KBM-7 (cell line): ENCODE measurements at regions not wholly inside any gene's neighbourhood (a gene's known extent, or its start where the extent isn't known, plus 50 kb on each side); places are given as distances from the start of the nearest gene placed in this dataset.

Experiments used
- DNase-seq: peaks from one replicate; pipeline ENCODE4 v3.0.0-alpha.2; 2015
- in situ Hi-C: fragments of 300-500 bp; cut with MboI; formaldehyde crosslinking; loops from 2 replicates; pipeline ENCODE4 v1.14.3; 2020; ENCODE audit warnings: low sequenced_read_pairs, low pct_unique_long_range_greater_than_20kb, mixed read lengths

DNA sequence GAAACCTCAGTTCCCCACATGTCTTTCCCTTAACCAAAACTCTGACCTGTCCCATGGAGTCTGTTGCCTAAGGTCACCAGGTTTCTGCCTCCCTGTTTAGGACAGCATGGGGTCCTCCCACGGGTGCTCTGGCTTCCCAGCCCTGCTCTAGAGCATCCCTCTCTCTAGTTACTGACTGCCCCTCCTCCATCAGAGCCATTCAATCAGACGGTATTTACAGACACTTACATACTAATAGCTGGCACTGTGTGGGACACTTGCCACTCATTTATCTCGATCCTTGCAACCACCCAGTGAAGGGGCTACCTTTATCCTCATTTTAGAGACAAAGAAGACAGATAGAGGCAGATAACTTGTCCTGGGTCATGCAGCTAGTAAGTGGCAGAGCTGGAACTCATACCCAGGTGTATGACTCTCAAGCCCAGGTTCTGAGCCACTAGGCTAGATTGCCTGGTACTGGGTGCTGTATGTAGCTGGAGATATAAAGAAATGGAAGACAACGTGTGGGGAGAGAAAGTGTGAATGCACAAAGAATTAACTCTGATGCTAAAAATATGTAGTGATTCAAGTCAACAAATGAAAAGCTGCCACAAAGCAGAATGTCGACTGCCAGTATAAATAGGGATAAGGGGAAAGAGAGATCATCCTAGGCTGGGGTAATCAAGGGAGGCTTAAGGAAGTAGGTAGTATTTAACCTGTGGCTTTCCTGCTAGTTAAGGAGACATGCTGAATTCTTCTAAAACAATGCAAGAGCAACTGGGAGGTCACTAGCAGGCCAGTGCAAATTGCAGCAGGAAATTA lies 52.5 kb upstream of the PDE8B start:
- no peak for DNase-seq
- in situ Hi-C loops = no loop called here

DNA sequence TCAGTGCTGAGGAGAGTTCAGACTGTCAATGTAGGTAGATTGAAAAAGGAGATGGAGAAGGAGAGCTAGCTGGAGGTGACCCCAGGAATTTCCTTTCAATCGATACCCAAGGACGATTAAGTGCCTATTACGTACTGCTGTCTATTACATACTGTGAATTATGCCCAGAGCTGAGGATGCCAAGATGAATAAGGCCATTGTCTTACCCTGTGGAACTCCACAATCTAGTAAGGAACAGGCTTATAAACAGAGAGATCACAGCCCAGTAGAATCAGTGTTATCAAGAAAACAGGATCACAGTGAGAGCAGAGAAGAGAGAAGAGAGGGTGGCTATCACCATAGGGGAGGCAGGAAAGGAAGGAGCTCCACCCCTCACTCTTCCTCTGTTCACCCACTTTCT lies 54.1 kb upstream of the PDE8B start:
- no peak for DNase-seq
- in situ Hi-C loops = no loop called here

DNA sequence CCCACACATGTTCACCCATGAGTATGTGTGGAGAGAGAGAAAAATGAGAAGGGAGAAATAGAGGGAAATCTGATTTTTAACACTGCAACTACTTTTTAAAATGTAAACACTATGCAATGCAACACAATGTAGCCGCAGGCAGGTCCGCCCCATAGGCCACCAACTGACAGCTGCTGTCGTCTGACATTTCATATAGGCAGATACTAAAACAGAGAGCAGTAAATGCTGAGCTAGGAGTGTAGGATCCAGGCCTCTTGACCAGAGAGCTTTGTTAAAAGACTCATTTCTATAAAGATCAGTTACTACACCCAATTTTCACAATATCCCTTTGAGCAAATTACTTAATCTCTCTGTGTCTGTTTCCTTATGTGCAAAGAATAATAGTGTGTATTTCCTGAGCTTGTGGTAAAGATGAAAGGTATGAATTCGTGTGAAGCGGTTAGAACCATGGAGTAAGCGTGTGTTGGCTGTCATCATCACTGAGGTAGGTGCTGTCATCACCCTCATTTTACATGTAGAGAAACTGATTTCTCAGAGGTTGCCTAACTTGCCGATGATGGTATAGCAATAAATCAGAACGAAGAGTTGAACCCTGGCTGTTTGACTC lies 55.2 kb upstream of the PDE8B start:
- no peak for DNase-seq
- in situ Hi-C loops = no loop called here

DNA sequence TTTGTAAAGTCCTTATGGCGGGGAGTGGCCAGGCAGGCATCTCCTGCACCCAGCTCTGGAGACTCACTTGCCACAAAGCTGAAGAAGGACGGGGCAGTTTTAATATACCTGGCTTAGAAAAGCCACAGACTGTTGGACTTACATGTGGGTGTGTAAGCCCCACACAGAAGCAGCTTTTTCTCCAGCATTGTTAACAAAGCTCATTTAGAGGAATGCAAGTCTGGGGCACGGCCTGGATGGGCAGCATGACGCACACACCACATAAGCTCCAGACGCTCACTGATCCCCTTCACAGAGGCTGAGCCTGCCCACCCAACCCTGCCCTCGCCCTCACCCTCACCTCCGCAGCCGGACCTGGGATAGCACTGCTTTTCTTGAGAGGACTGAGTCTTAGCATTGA lies 58.0 kb upstream of the PDE8B start:
- in situ Hi-C loops = no loop called here
- no peak for DNase-seq

DNA sequence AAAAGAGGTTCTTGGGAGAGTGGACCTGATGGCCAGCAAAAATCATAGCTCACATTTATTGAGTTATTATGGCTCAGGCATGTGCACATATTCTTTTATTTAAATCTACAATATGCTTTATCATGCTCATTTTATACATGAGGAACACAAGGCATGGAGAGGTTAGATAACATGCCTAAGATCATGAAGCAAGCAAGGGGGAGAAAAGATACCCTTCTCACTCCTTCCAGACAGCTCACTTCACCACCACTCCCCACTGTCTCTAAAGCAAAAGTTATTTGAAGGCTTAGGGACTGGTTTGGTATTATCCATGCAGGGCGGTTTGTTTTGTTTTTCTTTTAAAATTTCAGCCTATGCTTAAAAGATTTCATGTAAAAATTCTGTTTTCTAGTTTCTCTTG lies 59.0 kb upstream of the PDE8B start:
- DNase-seq = no peak

DNA sequence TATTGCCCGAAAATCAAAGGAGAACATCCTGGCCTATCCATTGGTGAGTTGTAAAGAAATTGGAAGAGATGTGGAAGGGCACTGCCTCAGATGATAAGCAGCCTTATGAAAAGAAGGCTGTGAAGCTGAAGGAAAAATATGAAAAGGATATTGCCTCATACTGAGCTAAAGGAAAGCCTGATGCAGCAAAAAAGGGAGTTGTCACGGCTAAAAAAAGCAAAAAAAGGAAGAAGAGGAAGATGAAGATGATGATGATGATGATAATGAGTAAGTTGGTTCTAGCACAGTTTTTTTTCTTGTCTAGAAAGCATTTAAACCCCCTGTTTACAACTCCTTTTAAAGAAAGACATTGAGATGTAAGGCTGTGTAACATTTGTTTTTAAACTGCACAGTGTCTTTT lies 59.8 kb upstream of the ZBED3 start:
- DNase-seq = peak; percentile 32
- in situ Hi-C loops = no loop called here

More for the DNA sequence above, 59.0 kb upstream of the PDE8B start:
- in situ Hi-C loops = no loop called here

DNA sequence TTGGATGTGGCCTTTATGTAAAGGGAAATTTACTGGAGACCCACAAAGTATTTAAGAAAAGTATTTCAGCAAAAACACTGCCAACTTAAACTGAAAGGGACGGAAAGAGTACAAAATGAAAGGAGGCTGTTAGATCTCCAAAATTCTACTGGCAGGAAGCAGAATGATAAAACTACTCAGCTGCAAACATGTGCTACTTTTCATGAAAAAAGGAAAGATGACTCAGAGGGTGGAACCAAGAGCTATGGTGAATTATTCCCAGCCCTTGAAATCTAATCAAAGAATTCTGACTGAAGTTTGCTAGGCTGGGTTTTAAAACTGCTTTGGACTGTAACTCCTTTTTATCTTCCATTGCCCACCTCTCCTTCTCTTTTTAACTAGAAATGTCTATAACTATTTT lies 58.6 kb upstream of the ZBED3 start:
- in situ Hi-C loops = no loop called here

DNA sequence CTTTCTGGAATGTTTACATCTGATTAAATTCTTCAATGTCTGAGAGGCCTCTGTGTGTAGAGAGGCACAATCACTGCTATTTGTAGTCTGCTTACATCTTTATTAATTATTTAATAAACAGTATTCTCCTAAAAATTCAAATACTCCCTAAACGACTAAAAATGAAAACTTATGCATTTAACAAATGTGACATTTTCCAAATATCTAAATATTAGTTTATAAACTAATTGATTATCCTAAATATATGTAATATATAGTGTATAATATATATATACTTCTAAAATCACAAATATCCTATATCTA lies 57.7 kb upstream of the ZBED3 start:
- no peak for DNase-seq
- in situ Hi-C loops = no loop called here

More for the DNA sequence above, 58.6 kb upstream of the ZBED3 start:
- no peak for DNase-seq

DNA sequence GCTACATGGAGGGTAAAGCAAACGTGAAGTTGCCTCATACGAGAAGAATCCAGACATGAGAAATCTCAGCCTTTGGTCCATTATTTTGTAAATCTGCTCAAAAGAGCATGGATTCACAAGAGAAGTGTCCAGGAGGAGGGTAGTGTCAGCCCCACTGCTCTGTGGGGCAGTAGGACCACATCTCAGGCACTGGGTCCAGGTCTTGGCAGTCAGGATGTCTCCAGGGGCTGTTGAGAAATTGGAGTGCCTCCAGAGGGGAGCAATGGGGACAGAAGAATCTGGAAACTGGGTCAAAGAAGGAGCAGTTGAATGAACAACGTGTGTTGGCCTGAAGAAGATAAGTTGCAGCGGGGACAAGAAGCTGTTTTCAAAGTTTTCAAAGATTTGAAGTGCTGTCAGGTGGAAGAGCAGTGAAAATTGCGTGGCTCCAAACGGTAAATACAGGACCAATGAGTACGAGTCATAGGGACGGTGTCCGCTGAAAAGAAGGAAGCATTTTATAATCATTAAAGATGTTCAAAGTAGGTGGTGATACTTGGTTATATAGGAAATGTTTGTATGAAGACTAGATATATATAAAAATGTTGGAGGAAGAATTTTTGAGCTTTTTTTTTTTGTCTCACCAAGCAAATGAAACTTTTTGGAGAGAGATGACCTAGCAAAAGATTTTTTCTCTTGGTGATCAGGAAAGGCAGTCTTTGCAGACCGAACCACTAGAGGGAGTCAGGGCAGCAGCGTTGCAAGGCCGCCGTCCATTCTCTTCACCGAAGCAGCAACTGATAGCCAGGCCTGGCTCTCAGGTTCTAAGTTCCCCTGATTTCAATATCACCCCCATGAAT lies 57.1 kb upstream of the ZBED3 start:
- in situ Hi-C loops = no loop called here

DNA sequence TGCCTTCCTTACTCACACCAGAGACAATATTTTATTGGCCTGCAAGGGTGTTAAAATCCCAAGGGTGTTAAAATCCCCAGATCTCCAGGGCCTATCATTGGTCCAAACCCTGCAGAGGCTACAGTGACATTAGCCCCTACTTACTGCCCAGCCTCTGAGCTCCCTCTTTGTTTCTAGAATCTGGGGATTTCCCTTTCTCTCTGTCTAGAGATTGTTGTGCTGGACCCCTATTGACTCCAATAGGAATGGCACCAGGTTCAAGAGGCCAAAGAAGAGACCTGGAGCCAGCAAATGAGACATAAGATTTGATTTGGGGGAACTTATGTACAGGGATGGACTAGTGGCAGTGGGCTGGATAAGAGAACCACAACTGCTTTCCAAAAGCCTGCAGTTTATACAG lies 53.3 kb upstream of the ZBED3 start:
- DNase-seq = no peak
- in situ Hi-C loops = no loop called here

More for the DNA sequence above, 57.1 kb upstream of the ZBED3 start:
- peak; percentile 75 for DNase-seq

DNA sequence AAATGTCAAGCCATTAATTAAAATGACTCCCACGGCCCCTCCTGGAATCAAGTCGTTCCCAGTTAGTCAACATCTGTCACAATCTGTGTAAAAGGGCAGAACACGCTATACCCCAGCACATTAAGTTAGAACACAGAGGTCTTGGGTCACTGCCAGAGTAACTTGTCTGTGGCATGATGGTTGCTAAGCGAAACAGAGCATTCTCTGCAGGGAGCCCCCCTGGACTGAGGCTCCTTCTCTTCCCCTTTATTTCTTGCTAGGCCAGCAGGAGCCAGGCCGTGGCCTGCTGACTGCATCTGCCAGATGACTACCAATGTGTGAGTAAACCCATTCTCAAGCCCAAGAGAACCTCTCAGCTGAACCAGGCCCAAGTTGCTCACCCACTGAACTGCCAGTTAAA lies 51.9 kb upstream of the ZBED3 start:
- DNase-seq = peak; percentile 9

More for the DNA sequence above, 51.9 kb upstream of the ZBED3 start:
- in situ Hi-C loops = no loop called here
